Nephron progenitor cell (in vitro differentiated cells): ENCODE measurements at regions not wholly inside any gene's neighbourhood (a gene's known extent, or its start where the extent isn't known, plus 50 kb on each side); places are given as distances from the start of the nearest gene placed in this dataset.

Experiments
- DNase-seq: peaks from one replicate; pipeline ENCODE4 v3.0.0; 2021
- H3K27ac Mint-ChIP-seq: 2 replicates; pipeline ENCODE4 v1.8.0; 2021; ENCODE audit warnings: mild to moderate bottlenecking, moderate library complexity, mixed read lengths
- H3K27me3 Mint-ChIP-seq: 2 replicates; pipeline ENCODE4 v1.8.0; 2021; ENCODE audit warnings: mild to moderate bottlenecking, low read depth, mixed read lengths; ENCODE audit not compliant: poor library complexity
- H3K36me3 Mint-ChIP-seq: 2 replicates; pipeline ENCODE4 v1.8.0; 2021; ENCODE audit warnings: low read depth, mixed read lengths
- H3K4me1 Mint-ChIP-seq: 2 replicates; pipeline ENCODE4 v1.8.0; 2021; ENCODE audit warnings: mixed read lengths
- H3K4me3 Mint-ChIP-seq: 2 replicates; pipeline ENCODE4 v1.8.0; 2021; ENCODE audit warnings: mild to moderate bottlenecking, moderate library complexity, mixed read lengths
- H3K9me3 Mint-ChIP-seq: 2 replicates; pipeline ENCODE4 v1.8.0; 2021; ENCODE audit warnings: mild to moderate bottlenecking, moderate library complexity, mixed read lengths
- CTCF ChIP-seq: fragments of 200-600 bp; sonication (generic); IDR thresholded peaks from 2 replicates; pipeline ENCODE4 v1.5.0; 2021; ENCODE audit warnings: antibody characterized with exemption

GRCh38 chr15:25544076-25544475 lies 105.3 kb upstream of the UBE3A start:
- H3K4me3 Mint-ChIP-seq, result no peak overlapping the region
- H3K36me3 Mint-ChIP-seq, result no peaks in the 10 kb centered on the region
- DNase-seq, result no peak
- no peaks in the 10 kb centered on the region for H3K27me3 Mint-ChIP-seq
- no peaks in the 10 kb centered on the region for H3K9me3 Mint-ChIP-seq
- peaks cover 12% of the 10 kb centered on the region for H3K4me1 Mint-ChIP-seq
- H3K27ac Mint-ChIP-seq, result no peak overlapping the region
- no peak for TF ChIP-seq CTCF

GRCh38 chr15:25543196-25543595 lies 104.4 kb upstream of the UBE3A start:
- Mint-ChIP-seq H3K9me3 (no peaks in the 10 kb centered on the region), H3K27me3 (no peaks in the 10 kb centered on the region), H3K4me3 (no peak overlapping the region), H3K27ac (no peak overlapping the region), H3K4me1 (peaks cover 12% of the 10 kb centered on the region), H3K36me3 (no peaks in the 10 kb centered on the region)
- no peak for TF ChIP-seq CTCF
- DNase-seq, result no peak

- no peak for TF ChIP-seq CTCF
- H3K9me3 Mint-ChIP-seq, result no peaks in the 10 kb centered on the region
- no peak overlapping the region for H3K27ac Mint-ChIP-seq
- no peak overlapping the region for H3K4me3 Mint-ChIP-seq
- no peaks in the 10 kb centered on the region for H3K36me3 Mint-ChIP-seq
- no peak for DNase-seq
- peaks cover 12% of the 10 kb centered on the region for H3K4me1 Mint-ChIP-seq
- H3K27me3 Mint-ChIP-seq, result no peaks in the 10 kb centered on the region
Observed at GRCh38 chr15:25541228-25541627, 102.4 kb upstream of the UBE3A start.

- Mint-ChIP-seq H3K36me3 (peaks cover 6% of the 10 kb centered on the region), H3K9me3 (peaks cover 6% of the 10 kb centered on the region), H3K4me3 (no peak overlapping the region), H3K4me1 (no peaks in the 10 kb centered on the region), H3K27ac (no peak overlapping the region), H3K27me3 (peaks cover 3% of the 10 kb centered on the region)
- DNase-seq, result no peak
- TF ChIP-seq CTCF, result no peak
Observed at GRCh38 chr15:25536801-25537611, 98.2 kb upstream of the UBE3A start.

- Mint-ChIP-seq H3K9me3 (peaks cover 6% of the 10 kb centered on the region), H3K27me3 (peaks cover 11% of the 10 kb centered on the region), H3K36me3 (peaks cover 6% of the 10 kb centered on the region), H3K27ac (no peak overlapping the region), H3K4me3 (no peak overlapping the region), H3K4me1 (no peaks in the 10 kb centered on the region)
- no peak for TF ChIP-seq CTCF
- DNase-seq, result no peak
Observed at GRCh38 chr15:25535866-25536265, 97.0 kb upstream of the UBE3A start.

- no peak for TF ChIP-seq CTCF
- peaks cover 14% of the 10 kb centered on the region for H3K9me3 Mint-ChIP-seq
- H3K36me3 Mint-ChIP-seq, result peaks cover 6% of the 10 kb centered on the region
- H3K4me3 Mint-ChIP-seq, result no peak overlapping the region
- H3K27ac Mint-ChIP-seq, result no peak overlapping the region
- H3K27me3 Mint-ChIP-seq, result peaks cover 15% of the 10 kb centered on the region
- no peak for DNase-seq
- H3K4me1 Mint-ChIP-seq, result no peaks in the 10 kb centered on the region
Observed at GRCh38 chr15:25534293-25534692, 95.5 kb upstream of the UBE3A start.
